Activated B cell treated with CpG ODN at 0.5 μM for 24 hours (primary cell): ENCODE measurements at regions not wholly inside any gene's neighbourhood (a gene's known extent, or its start where the extent isn't known, plus 50 kb on each side); places are given as distances from the start of the nearest gene placed in this dataset.
"Not testable (repeated sequence)": the region's sequence is repeated elsewhere in the genome, so short reads cannot be mapped to it uniquely, and the experiment has no call there.

Experiments used
- ATAC-seq: fragments of 200-7000 bp; cut with Tn5 transposase; one replicate; pipeline ENCODE4 v1.10.0; 2021; ENCODE audit warnings: low read depth, mild to moderate bottlenecking, moderate library complexity
- CTCF ChIA-PET: fragments of 350-600 bp; sonication (Branson Sonifier 250); formaldehyde crosslinking; loops from one replicate; lab custom pipeline; 2021; ENCODE audit warnings: antibody characterized with exemption; lab: Charles Lee
- POLR2A ChIA-PET: fragments of 350-600 bp; sonication (Branson Sonifier 250); formaldehyde crosslinking; loops from one replicate; lab custom pipeline; 2021; ENCODE audit warnings: antibody characterized with exemption; lab: Charles Lee
- DNase-seq: peaks from one replicate; pipeline ENCODE4 v3.0.0; 2022
- H3K27ac Mint-ChIP-seq: one replicate; pipeline ENCODE4 v1.8.0; 2020; ENCODE audit warnings: mixed read lengths
- H3K27me3 Mint-ChIP-seq: one replicate; pipeline ENCODE4 v1.8.0; 2021; ENCODE audit warnings: mixed read lengths
- H3K36me3 Mint-ChIP-seq: one replicate; pipeline ENCODE4 v1.8.0; 2021; ENCODE audit warnings: low read depth, mixed read lengths
- H3K4me1 Mint-ChIP-seq: one replicate; pipeline ENCODE4 v1.8.0; 2021; ENCODE audit warnings: mixed read lengths
- H3K4me3 Mint-ChIP-seq: one replicate; pipeline ENCODE4 v1.8.0; 2020; ENCODE audit warnings: mild to moderate bottlenecking, mixed read lengths
- H3K9me3 Mint-ChIP-seq: one replicate; pipeline ENCODE4 v1.8.0; 2020; ENCODE audit warnings: mixed read lengths
- intact Hi-C: fragments of 100-400 bp; cut with micrococcal nuclease; formaldehyde crosslinking; loops from one replicate; pipeline ENCODE4 v1.15.1; 2024
- TF ChIP-seq, protein P1 (sequence below): fragments of 200-600 bp; IDR thresholded peaks from one replicate; pipeline ENCODE4 v1.8.0; 2022; ENCODE audit warnings: antibody characterized with exemption, mild to moderate bottlenecking

DNA sequence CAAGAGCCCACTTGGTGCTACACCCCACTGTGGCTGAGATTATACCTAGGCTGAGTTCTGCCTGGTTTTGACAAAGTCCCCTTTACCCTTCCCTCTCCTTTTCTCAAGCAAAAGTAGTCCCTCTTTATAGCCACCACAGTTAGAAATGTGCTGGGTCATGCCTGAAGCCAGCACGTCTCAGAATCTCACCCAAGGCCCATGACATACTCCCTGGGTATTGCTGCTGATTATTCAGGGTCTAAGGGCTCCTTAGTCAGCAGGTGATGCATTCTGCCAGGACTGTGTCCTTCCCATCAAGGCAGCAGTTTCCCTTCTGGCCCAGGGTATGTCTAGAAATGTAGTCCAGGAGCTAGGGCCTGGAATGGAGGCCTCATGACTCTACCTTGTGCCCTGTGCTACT lies 67.3 kb upstream of the COX20 start:
- TF ChIP-seq, protein P1, sequence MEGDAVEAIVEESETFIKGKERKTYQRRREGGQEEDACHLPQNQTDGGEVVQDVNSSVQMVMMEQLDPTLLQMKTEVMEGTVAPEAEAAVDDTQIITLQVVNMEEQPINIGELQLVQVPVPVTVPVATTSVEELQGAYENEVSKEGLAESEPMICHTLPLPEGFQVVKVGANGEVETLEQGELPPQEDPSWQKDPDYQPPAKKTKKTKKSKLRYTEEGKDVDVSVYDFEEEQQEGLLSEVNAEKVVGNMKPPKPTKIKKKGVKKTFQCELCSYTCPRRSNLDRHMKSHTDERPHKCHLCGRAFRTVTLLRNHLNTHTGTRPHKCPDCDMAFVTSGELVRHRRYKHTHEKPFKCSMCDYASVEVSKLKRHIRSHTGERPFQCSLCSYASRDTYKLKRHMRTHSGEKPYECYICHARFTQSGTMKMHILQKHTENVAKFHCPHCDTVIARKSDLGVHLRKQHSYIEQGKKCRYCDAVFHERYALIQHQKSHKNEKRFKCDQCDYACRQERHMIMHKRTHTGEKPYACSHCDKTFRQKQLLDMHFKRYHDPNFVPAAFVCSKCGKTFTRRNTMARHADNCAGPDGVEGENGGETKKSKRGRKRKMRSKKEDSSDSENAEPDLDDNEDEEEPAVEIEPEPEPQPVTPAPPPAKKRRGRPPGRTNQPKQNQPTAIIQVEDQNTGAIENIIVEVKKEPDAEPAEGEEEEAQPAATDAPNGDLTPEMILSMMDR = no peak
- H3K4me3 Mint-ChIP-seq = no peak overlapping the region
- peaks cover 13% of the 10 kb centered on the region for H3K27me3 Mint-ChIP-seq
- H3K36me3 Mint-ChIP-seq = no peaks in the 10 kb centered on the region
- no peak overlapping the region for H3K27ac Mint-ChIP-seq
- H3K9me3 Mint-ChIP-seq = no peaks in the 10 kb centered on the region
- POLR2A ChIA-PET = no interaction called here
- CTCF ChIA-PET = no interaction called here
- ATAC-seq = no peak
- no peaks in the 10 kb centered on the region for H3K4me1 Mint-ChIP-seq
- DNase-seq = no peak
- intact Hi-C loops = no loop called here

DNA sequence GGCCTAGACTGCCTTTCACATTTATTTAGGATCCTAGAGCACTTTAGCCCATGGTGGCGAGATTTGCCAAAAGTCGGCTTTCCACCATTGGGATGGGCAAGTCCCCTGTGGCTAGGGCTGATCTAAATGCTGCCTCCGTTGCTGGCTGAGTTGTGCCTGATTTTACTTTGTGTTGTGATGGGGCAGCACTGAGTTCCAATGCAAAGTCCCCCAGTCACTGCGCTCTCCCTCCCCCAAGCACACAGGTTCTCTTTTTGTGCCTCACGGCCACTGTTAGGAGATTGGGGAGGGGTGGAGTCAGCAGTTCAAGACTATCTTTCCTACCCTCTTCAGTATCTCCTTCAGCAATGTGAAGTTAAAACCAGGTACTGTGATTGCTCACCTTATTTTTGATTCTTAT lies 66.7 kb upstream of the COX20 start:
- H3K36me3 Mint-ChIP-seq = no peaks in the 10 kb centered on the region
- DNase-seq (no peak), ATAC-seq (no peak)
- TF ChIP-seq, protein P1 = no peak
- H3K9me3 Mint-ChIP-seq = no peaks in the 10 kb centered on the region
- no peak overlapping the region for H3K27ac Mint-ChIP-seq
- H3K27me3 Mint-ChIP-seq = peaks cover 11% of the 10 kb centered on the region
- ChIA-PET POLR2A (interaction anchor here (0.7 kb wide), 1 partner anchor 22 kb away, joined by 6 read pairs; no protein-coding TSS in a partner anchor), CTCF (no interaction called here)
- H3K4me1 Mint-ChIP-seq = no peaks in the 10 kb centered on the region
- H3K4me3 Mint-ChIP-seq = no peak overlapping the region
- intact Hi-C loops = no loop called here

DNA sequence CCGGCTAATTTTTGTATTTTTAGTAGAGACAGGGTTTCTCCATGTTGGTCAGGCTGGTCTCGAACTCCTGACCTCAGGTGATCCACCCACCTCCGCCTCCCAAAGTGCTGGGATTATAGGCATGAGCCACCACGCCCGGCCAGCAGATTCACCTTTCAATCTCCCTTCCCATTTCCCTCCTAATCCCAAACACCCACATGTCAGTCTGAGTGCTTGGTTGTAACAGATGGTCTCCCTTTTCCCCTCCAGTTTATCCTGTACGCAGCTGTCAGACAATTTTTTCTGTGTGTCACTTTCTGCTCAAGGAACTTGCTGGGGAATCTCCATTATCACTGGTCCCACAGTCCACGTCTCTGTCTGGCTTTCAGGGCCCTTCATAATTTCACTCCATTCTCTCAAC lies 64.9 kb upstream of the COX20 start:
- H3K9me3 Mint-ChIP-seq, H3K36me3 Mint-ChIP-seq, H3K4me1 Mint-ChIP-seq, DNase-seq, POLR2A ChIA-PET, H3K4me3 Mint-ChIP-seq, CTCF ChIA-PET, ATAC-seq, H3K27me3 Mint-ChIP-seq, H3K27ac Mint-ChIP-seq, intact Hi-C loops: not testable (repeated sequence)

DNA sequence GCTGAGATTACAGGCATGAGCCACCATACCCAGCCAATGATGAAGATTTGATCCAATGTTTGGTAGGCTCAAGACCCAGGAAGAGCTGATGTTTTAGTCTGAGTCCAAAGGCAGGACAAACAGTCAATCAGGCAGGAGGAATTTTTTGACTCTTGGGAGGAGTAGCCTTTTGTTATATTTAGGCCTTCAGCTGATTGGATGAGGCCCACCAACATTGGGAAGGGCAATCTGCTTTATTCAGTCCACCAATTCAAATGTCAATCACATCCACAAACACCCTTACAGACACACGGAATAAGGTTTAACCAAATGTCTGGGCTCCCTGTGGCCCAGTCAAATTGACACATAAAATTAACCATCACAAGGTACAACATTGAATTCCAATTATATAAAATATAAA lies 61.9 kb upstream of the COX20 start:
- ChIA-PET POLR2A (no interaction called here), CTCF (no interaction called here)
- peaks cover 4% of the 10 kb centered on the region for H3K4me1 Mint-ChIP-seq
- TF ChIP-seq, protein P1 = no peak
- no peak overlapping the region for H3K4me3 Mint-ChIP-seq
- no peaks in the 10 kb centered on the region for H3K9me3 Mint-ChIP-seq
- no peaks in the 10 kb centered on the region for H3K36me3 Mint-ChIP-seq
- no peak overlapping the region for H3K27ac Mint-ChIP-seq
- DNase-seq (no peak), ATAC-seq (no peak)
- intact Hi-C loops = no loop called here
- peaks cover 4% of the 10 kb centered on the region for H3K27me3 Mint-ChIP-seq

DNA sequence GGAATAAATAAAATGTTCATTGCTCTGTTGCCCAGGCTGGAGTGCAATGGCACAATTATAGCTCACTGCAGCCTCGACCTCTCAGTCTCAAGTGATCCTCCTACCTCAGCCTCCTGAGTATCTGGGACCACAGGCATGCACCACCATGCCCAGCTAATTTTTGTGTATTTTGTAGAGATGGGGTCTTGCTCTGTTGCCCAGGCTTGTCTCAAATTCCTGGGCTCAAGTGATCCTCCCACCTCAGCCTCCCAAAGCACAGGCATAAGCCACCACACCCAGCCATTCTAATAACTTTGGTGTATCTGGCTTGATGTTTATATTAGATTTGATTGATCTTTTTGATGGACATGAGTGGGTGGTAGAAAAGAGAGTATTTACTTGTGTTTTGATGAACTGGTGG lies 58.7 kb upstream of the COX20 start:
- H3K4me3 Mint-ChIP-seq, H3K27ac Mint-ChIP-seq, DNase-seq, H3K36me3 Mint-ChIP-seq, intact Hi-C loops, H3K4me1 Mint-ChIP-seq, H3K27me3 Mint-ChIP-seq, H3K9me3 Mint-ChIP-seq, POLR2A ChIA-PET, ATAC-seq, CTCF ChIA-PET: not testable (repeated sequence)

DNA sequence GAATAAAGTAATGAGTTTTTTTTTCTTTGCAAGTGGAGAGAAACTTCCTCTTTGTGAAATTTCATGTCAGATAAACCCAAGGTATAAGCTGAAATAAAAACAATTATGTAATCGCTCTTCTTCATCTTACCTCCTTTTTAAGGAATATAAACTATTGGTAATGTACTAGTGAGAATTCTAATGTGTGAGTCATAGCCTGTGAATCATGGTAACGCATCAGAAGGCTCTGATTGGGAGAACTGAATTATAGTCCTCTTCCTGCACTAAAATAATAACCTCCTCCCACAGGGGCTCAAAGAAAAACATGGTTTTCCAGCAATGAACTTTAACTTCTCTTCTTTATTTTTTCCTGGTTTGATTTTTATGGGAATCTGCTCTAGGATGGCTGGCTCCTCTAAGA lies 57.1 kb upstream of the COX20 start:
- Mint-ChIP-seq H3K4me1 (peaks cover 6% of the 10 kb centered on the region), H3K9me3 (no peaks in the 10 kb centered on the region), H3K27ac (no peak overlapping the region), H3K4me3 (no peak overlapping the region), H3K36me3 (no peaks in the 10 kb centered on the region), H3K27me3 (no peaks in the 10 kb centered on the region)
- ChIA-PET POLR2A (no interaction called here), CTCF (no interaction called here)
- TF ChIP-seq, protein P1 = no peak
- ATAC-seq (peak; percentile 56), DNase-seq (no peak)
- intact Hi-C loops = no loop called here
